ENCODE measurements at regions not wholly inside any gene's neighbourhood (a gene's known extent, or its start where the extent isn't known, plus 50 kb on each side); places are given as distances from the start of the nearest gene placed in this dataset.
A peak's percentile ranks its signal among the peaks of the same experiment; 100 is the strongest.

- TF ChIP-seq POLR2A (IDR thresholded peaks at IDR 0.05) (no peak), CTCF (IDR thresholded peaks at IDR 0.05) (peak; percentile 29 to 64 (median 56)), POLR2AphosphoS5 (IDR thresholded peaks at IDR 0.05) (no peak)
Observed at GRCh38 chr16:6682142-6682811, 650.4 kb upstream of the RBFOX1 start.

All from transverse colon (tissue), 4 donors.